ENCODE measurements at regions not wholly inside any gene's neighbourhood (a gene's known extent, or its start where the extent isn't known, plus 50 kb on each side); places are given as distances from the start of the nearest gene placed in this dataset.
A peak's percentile ranks its signal among the peaks of the same experiment; 100 is the strongest.

GRCh38 chr17:77892469-77893143, 65.9 kb upstream of the TNRC6C start:
- TF ChIP-seq CTCF (conservative IDR thresholded peaks at IDR 0.05 in 1 of 2, IDR thresholded peaks at IDR 0.05 in 1 of 2; ENCODE audit: low read depth in 1 of 2, low read length in 2 of 2) (peak in 1 of 2 donors; percentile 29), EZH2 (IDR thresholded peaks at IDR 0.05; ENCODE audit: low read length, missing control alignments) (no peak)
